Mesenchymal stem cell (in vitro differentiated cells and primary cell): ENCODE measurements at regions not wholly inside any gene's neighbourhood (a gene's known extent, or its start where the extent isn't known, plus 50 kb on each side); places are given as distances from the start of the nearest gene placed in this dataset.

Experiments used
- DNase-seq: peaks from one replicate; pipeline ENCODE4 v3.0.0-alpha.2; 2013
- H2AFZ ChIP-seq: one replicate; pipeline ENCODE4 v1.6.1; 2013; ENCODE audit warnings: low read depth, mild to moderate bottlenecking, control low read depth, inconsistent platforms, low read length, moderate library complexity
- H2AK5ac ChIP-seq: 2 replicates; pipeline ENCODE4 v1.6.1; 2013; ENCODE audit warnings: low read length, moderate library complexity, mild to moderate bottlenecking, inconsistent platforms; ENCODE audit not compliant: severe bottlenecking
- H2BK120ac ChIP-seq: one replicate; pipeline ENCODE4 v1.6.1; 2013; ENCODE audit warnings: low read depth, mild to moderate bottlenecking, inconsistent platforms, low read length, moderate library complexity
- H2BK12ac ChIP-seq, 2 experiments: one replicate each; pipeline ENCODE4 v1.6.1; 2013; ENCODE audit warnings: inconsistent platforms in 2 of 2, low read length in 2 of 2, mild to moderate bottlenecking in 2 of 2, moderate library complexity in 2 of 2, control low read depth in 1 of 2
- H2BK15ac ChIP-seq: one replicate; pipeline ENCODE4 v1.6.1; 2013; ENCODE audit warnings: mild to moderate bottlenecking, low read depth, inconsistent platforms; ENCODE audit not compliant: poor library complexity, severe bottlenecking
- H2BK5ac ChIP-seq: 2 replicates; pipeline ENCODE4 v1.6.1; 2013; ENCODE audit warnings: low read depth, mild to moderate bottlenecking, low read length, control low read depth, inconsistent platforms; ENCODE audit not compliant: poor library complexity, severe bottlenecking
- H3K14ac ChIP-seq, 2 experiments: one replicate each; pipeline ENCODE4 v1.6.1; 2013; ENCODE audit warnings: inconsistent platforms in 2 of 2, low read length in 2 of 2, control low read depth in 1 of 2, mild to moderate bottlenecking in 1 of 2, moderate library complexity in 1 of 2
- H3K18ac ChIP-seq, 2 experiments: one replicate each; pipeline ENCODE4 v1.6.1; 2013; ENCODE audit warnings: inconsistent platforms in 2 of 2, low read length in 2 of 2, control low read depth in 1 of 2, low read depth in 1 of 2, mild to moderate bottlenecking in 1 of 2
- H3K23ac ChIP-seq, 2 experiments: one replicate each; pipeline ENCODE4 v1.6.1; 2013; ENCODE audit warnings: inconsistent platforms in 2 of 2, low read length in 2 of 2, mild to moderate bottlenecking in 2 of 2, moderate library complexity in 2 of 2, control low read depth in 1 of 2
- H3K27ac ChIP-seq: 2 replicates; pipeline ENCODE4 v1.5.1; 2013; ENCODE audit warnings: mild to moderate bottlenecking, moderate library complexity, low read length, control low read depth, inconsistent platforms; ENCODE audit not compliant: poor library complexity, severe bottlenecking
- H3K27me3 ChIP-seq, 2 experiments: 2 replicates each; pipeline versions ENCODE4 v1.6.1 to v1.7.0; 2013; ENCODE audit warnings: low read length in 2 of 2, mild to moderate bottlenecking in 2 of 2, moderate library complexity in 2 of 2, control low read depth in 1 of 2, inconsistent platforms in 1 of 2; ENCODE audit not compliant: control insufficient read depth in 1 of 2, insufficient read depth in 1 of 2
- H3K36me3 ChIP-seq, 2 experiments: 2 replicates each; pipeline versions ENCODE4 v1.6.1 to v1.7.0; 2013; ENCODE audit warnings: low read length in 2 of 2, control low read depth in 1 of 2, inconsistent platforms in 1 of 2, low read depth in 1 of 2, mild to moderate bottlenecking in 1 of 2; ENCODE audit not compliant: insufficient read depth in 2 of 2, control insufficient read depth in 1 of 2
- H3K4ac ChIP-seq, 2 experiments: one replicate each; pipeline ENCODE4 v1.6.1; 2013; ENCODE audit warnings: inconsistent platforms in 2 of 2, low read length in 2 of 2, mild to moderate bottlenecking in 2 of 2, moderate library complexity in 2 of 2, control low read depth in 1 of 2, low read depth in 1 of 2
- H3K4me1 ChIP-seq: 2 replicates; pipeline ENCODE4 v1.6.1; 2013; ENCODE audit warnings: low read depth, low read length, control low read depth; ENCODE audit not compliant: control insufficient read depth, insufficient read depth
- H3K4me2 ChIP-seq: 2 replicates; pipeline ENCODE4 v1.6.1; 2013; ENCODE audit warnings: low read length, mild to moderate bottlenecking, inconsistent platforms; ENCODE audit not compliant: poor library complexity, severe bottlenecking
- H3K4me3 ChIP-seq, 2 experiments: 2 replicates each; pipeline versions ENCODE4 v1.5.1 to v1.7.0; 2013; ENCODE audit warnings: low read length in 2 of 2, mild to moderate bottlenecking in 2 of 2, control low read depth in 1 of 2, low read depth in 1 of 2; ENCODE audit not compliant: insufficient read depth in 1 of 2
- H3K79me1 ChIP-seq: replicated peaks from 2 replicates; pipeline ENCODE4 v1.6.1; 2013; ENCODE audit warnings: mild to moderate bottlenecking, control low read depth, low read length, inconsistent platforms; ENCODE audit not compliant: poor library complexity, severe bottlenecking
- H3K9ac ChIP-seq: 2 replicates; pipeline ENCODE4 v1.7.0; 2013; ENCODE audit warnings: mild to moderate bottlenecking, low read length, moderate library complexity
- H3K9me3 ChIP-seq: 2 replicates; pipeline ENCODE4 v1.7.0; 2013; ENCODE audit warnings: mild to moderate bottlenecking, low read length; ENCODE audit not compliant: control insufficient read depth
- H4K8ac ChIP-seq: one replicate; pipeline ENCODE4 v1.6.1; 2013; ENCODE audit warnings: inconsistent platforms, mild to moderate bottlenecking, low read length, moderate library complexity
- H4K91ac ChIP-seq: one replicate; pipeline ENCODE4 v1.6.1; 2013; ENCODE audit warnings: mild to moderate bottlenecking, low read length, inconsistent platforms
- WGBS: methylation state at CpG from one replicate; pipeline ENCODE4 v1.1.7; 2013; ENCODE audit warnings: mixed read lengths; 5-methylcytosine and 5-hydroxymethylcytosine counted together

DNA sequence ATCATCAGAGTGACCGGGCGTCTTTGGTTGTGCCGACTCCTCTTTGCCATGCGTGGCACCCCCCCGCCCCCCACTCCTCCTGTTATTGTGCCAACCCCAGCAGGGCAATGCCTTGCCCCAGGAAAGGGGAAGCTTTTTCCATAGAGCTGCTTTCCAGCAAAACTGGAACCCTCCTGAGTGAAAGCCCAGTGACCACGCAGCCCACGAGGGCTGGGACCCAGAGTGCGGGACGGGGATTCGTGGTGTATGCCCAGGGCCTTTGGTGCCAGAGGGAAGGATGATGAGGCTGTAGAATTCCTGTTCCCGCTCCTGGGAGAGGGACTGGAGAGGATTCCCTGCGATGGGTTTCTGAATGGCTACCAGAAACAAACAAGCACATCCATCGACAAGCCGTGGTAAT, 116.8 kb upstream of the BACH2 start:
- H3K4me3 ChIP-seq = peak overlapping the region in 1 of 2 experiments; percentile 76
- H3K9me3 ChIP-seq = no peaks in the 10 kb centered on the region
- no peak overlapping the region for H2AFZ ChIP-seq
- H2AK5ac ChIP-seq = no peak overlapping the region
- H3K9ac ChIP-seq = peak overlapping the region; percentile 75
- no peak overlapping the region for H3K4ac ChIP-seq
- no peak overlapping the region for H2BK15ac ChIP-seq
- no peak overlapping the region for H4K8ac ChIP-seq
- H3K4me1 ChIP-seq = no peaks in the 10 kb centered on the region
- no peak overlapping the region for H4K91ac ChIP-seq
- H3K18ac ChIP-seq = peak overlapping the region in 1 of 2 experiments; percentile 37
- no peak overlapping the region for H3K27ac ChIP-seq
- 61% methylated on average over 14 of the region's 14 CpGs for WGBS
- H2BK5ac ChIP-seq = no peak overlapping the region
- no peak overlapping the region for H2BK12ac ChIP-seq
- no peaks in the 10 kb centered on the region for H3K79me1 ChIP-seq
- no peaks in the 10 kb centered on the region for H3K36me3 ChIP-seq
- no peak for DNase-seq
- H3K23ac ChIP-seq = no peak overlapping the region
- no peak overlapping the region for H3K14ac ChIP-seq
- H2BK120ac ChIP-seq = no peak overlapping the region
- no peak overlapping the region for H3K4me2 ChIP-seq
- no peaks in the 10 kb centered on the region for H3K27me3 ChIP-seq

DNA sequence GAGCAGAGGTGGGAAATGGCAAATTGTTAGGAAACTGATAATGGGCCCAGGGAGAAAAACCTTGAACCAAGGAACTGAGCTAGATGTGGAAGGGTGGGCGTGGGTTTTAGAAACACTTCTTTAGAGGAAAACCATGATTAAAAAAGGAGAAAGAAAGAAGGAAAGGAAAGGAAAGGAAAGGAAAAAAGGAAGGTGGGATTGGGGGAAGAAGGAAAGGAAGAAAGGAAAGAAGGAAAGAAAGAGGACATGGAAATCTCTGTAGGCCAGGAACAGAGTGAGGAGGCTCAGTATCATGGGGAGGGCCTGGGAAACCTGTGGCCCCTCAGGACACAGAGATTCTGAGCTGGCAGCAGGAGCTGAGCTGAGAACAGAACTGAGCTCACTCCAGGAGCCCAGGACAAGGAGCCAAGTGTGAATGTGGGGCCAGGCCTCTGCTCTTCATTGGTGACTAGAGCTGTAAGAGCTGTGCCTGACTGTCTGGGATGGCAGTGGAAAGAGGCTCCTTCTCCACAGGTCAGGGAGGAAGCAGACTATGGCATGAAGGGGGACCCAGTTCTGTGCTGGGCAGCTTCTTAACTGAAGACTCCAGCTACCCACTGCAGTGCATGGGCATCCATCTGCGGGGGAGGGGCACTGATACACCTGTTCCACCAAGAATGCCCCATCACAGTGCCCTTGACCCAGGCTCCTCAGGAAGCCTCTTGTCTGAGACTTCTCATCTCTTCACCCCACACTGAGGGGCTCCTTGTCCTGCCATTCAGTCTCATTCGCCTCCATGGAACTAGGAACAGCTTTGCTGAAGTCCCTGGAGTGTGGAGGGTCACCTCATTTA, 116.1 kb upstream of the BACH2 start:
- Histone ChIP-seq H3K9me3 (no peaks in the 10 kb centered on the region), H4K91ac (no peak overlapping the region), H3K4me1 (no peaks in the 10 kb centered on the region), H2BK5ac (no peak overlapping the region), H3K4ac (no peak overlapping the region), H2AK5ac (no peak overlapping the region), H3K27ac (no peak overlapping the region), H4K8ac (no peak overlapping the region), H2BK12ac (no peak overlapping the region), H3K4me2 (no peak overlapping the region), H3K23ac (no peak overlapping the region), H2AFZ (no peak overlapping the region), H3K14ac (peak overlapping the region in 1 of 2 experiments; percentile 71), H2BK15ac (no peak overlapping the region), H3K27me3 (no peaks in the 10 kb centered on the region), H3K36me3 (no peaks in the 10 kb centered on the region), H3K79me1 (no peaks in the 10 kb centered on the region), H3K18ac (no peak overlapping the region), H2BK120ac (no peak overlapping the region), H3K4me3 (no peak overlapping the region), H3K9ac (no peak overlapping the region)
- no peak for DNase-seq
- 57% methylated on average over 3 of the region's 3 CpGs for WGBS

DNA sequence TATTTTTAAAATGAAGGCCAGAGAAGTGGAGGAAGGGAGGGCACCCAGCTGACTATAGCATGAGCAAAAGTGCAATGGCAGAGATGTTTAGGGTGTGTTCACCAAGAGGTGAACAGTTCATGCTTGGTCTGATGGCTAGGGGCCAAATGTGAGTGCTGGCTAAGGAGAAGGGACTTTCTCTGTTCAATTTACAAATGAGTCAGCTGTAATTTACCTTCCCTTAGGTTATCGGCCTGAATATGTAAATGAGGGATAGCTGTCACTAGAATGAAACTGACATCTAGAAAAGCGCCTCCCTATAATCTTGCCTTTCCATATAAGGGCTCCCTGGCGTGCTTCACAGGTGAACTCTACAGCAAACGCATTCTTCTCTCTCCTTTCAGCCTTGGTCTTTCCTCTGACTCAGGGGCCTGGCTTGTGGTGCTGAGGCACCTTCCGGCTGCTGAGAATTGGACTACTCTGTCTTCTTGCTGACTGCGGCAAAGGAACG, 114.7 kb upstream of the BACH2 start:
- H3K27me3 ChIP-seq = no peaks in the 10 kb centered on the region
- no peaks in the 10 kb centered on the region for H3K4me1 ChIP-seq

DNA sequence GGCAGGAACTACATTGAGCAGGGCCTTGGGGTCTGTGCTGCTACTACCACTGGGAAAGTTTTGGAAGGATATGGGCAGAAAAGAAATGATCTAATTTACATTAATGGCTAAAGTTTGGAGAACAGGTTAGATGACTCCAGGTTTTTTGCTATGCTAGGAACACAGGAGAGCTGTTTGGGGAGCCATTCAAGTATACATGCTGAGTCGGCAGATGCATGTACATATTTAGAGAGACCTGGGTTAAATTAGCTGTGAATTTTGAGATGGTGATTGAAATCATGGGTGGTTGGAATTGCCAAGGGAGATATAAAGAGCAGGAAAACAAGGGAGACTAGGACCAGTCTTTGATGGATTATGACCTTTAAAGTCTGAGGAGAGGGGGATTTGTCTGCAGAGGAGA, 113.1 kb upstream of the BACH2 start:
- no peak overlapping the region for H2BK5ac ChIP-seq
- no peak for DNase-seq
- no peak overlapping the region for H3K4me3 ChIP-seq
- H2BK15ac ChIP-seq = no peak overlapping the region
- H4K8ac ChIP-seq = no peak overlapping the region
- no peak overlapping the region for H3K9ac ChIP-seq
- H3K4ac ChIP-seq = no peak overlapping the region
- no peaks in the 10 kb centered on the region for H3K4me1 ChIP-seq
- no peaks in the 10 kb centered on the region for H3K27me3 ChIP-seq
- no peak overlapping the region for H2AFZ ChIP-seq
- H3K18ac ChIP-seq = no peak overlapping the region
- H4K91ac ChIP-seq = no peak overlapping the region
- H3K79me1 ChIP-seq = no peaks in the 10 kb centered on the region
- H2BK120ac ChIP-seq = no peak overlapping the region
- H3K36me3 ChIP-seq = no peaks in the 10 kb centered on the region
- WGBS = 47% methylated on average over 1 of the region's 1 CpG
- no peak overlapping the region for H3K4me2 ChIP-seq
- no peak overlapping the region for H3K23ac ChIP-seq
- no peak overlapping the region for H2AK5ac ChIP-seq
- H2BK12ac ChIP-seq = no peak overlapping the region
- H3K14ac ChIP-seq = no peak overlapping the region
- no peak overlapping the region for H3K27ac ChIP-seq
- no peaks in the 10 kb centered on the region for H3K9me3 ChIP-seq

More for the DNA sequence above, 114.7 kb upstream of the BACH2 start:
- H3K4me2 ChIP-seq = no peak overlapping the region
- no peak overlapping the region for H3K9ac ChIP-seq
- H2AK5ac ChIP-seq = no peak overlapping the region
- H3K9me3 ChIP-seq = no peaks in the 10 kb centered on the region
- no peak overlapping the region for H4K91ac ChIP-seq
- H4K8ac ChIP-seq = no peak overlapping the region
- no peaks in the 10 kb centered on the region for H3K79me1 ChIP-seq
- no peak overlapping the region for H2BK5ac ChIP-seq
- no peak overlapping the region for H2BK12ac ChIP-seq
- H2BK120ac ChIP-seq = no peak overlapping the region
- H3K27ac ChIP-seq = no peak overlapping the region
- no peak for DNase-seq
- H2BK15ac ChIP-seq = no peak overlapping the region
- H3K18ac ChIP-seq = no peak overlapping the region
- H2AFZ ChIP-seq = no peak overlapping the region
- no peak overlapping the region for H3K4ac ChIP-seq
- H3K4me3 ChIP-seq = no peak overlapping the region
- no peak overlapping the region for H3K23ac ChIP-seq
- WGBS = 77% methylated on average over 5 of the region's 7 CpGs
- no peak overlapping the region for H3K14ac ChIP-seq
- no peaks in the 10 kb centered on the region for H3K36me3 ChIP-seq
